ENCODE measurements at regions not wholly inside any gene's neighbourhood (a gene's known extent, or its start where the extent isn't known, plus 50 kb on each side); places are given as distances from the start of the nearest gene placed in this dataset.

DNA sequence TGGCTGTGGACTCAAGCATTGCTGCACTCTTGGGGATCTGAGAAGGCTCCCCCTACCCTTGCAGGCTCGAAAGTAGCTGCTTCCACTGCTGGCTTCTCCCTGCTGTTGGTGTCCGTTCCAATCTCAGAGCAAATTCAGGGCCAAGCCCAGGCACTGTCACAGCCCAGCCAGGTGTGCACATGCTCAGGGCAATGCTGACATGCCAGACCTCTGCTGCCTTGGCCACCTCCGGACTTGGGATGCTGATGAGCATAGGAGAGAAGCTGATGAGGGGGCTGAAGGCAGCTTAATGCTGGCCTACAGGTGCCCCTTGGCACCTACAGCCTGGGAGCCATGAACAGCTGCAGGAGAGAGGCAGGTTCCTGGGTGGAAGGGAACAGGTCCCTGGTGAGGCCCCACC lies 273.7 kb upstream of the KCNJ16 start:
- TF ChIP-seq, protein P1, sequence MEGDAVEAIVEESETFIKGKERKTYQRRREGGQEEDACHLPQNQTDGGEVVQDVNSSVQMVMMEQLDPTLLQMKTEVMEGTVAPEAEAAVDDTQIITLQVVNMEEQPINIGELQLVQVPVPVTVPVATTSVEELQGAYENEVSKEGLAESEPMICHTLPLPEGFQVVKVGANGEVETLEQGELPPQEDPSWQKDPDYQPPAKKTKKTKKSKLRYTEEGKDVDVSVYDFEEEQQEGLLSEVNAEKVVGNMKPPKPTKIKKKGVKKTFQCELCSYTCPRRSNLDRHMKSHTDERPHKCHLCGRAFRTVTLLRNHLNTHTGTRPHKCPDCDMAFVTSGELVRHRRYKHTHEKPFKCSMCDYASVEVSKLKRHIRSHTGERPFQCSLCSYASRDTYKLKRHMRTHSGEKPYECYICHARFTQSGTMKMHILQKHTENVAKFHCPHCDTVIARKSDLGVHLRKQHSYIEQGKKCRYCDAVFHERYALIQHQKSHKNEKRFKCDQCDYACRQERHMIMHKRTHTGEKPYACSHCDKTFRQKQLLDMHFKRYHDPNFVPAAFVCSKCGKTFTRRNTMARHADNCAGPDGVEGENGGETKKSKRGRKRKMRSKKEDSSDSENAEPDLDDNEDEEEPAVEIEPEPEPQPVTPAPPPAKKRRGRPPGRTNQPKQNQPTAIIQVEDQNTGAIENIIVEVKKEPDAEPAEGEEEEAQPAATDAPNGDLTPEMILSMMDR (IDR thresholded peaks at IDR 0.05) = no peak
- no peak for TF ChIP-seq POLR2A (IDR thresholded peaks at IDR 0.05)

Data from testis (tissue), 2 donors.